ENCODE measurements at regions not wholly inside any gene's neighbourhood (a gene's known extent, or its start where the extent isn't known, plus 50 kb on each side); places are given as distances from the start of the nearest gene placed in this dataset.

DNA sequence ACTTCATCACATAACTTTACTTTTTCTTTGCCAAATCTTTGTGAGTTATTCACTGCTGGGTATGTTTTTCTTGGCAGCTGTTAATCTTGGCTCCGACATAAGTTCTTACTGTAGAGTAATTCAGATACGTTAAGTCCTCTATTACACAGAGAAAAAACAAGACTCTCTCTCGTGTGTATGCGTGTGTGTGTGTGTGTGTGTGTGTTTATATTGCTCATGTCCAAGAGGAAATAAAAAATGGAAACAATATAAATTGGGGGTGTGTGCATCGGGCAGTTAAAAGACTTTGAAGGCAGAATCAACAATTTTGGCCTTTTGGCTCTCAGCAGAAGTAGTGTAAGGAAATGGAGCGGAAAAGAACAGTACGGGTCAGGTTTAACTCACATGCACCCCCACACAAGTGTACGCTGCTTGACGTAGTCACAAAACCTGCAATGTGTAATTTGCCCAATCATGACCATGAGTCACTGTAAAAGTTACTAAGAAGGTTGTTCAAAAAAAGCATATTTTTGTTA, 67.2 kb upstream of the IFNE start:
- H3K36me3 ChIP-seq (ENCODE audit: control insufficient read depth, insufficient read depth, low read length): no peaks in the 10 kb centered on the region
- peak; percentile 62 for DNase-seq (ENCODE audit: low read depth)
- no peaks in the 10 kb centered on the region for H3K27me3 ChIP-seq (ENCODE audit: control insufficient read depth, insufficient read depth, low read length)
- no peak overlapping the region for H3K4me3 ChIP-seq (ENCODE audit: low read depth, low read length)
- TF ChIP-seq CTCF (IDR thresholded peaks at IDR 0.05; ENCODE audit: insufficient read depth, low read length, poor library complexity, severe bottlenecking): no peak

DNA sequence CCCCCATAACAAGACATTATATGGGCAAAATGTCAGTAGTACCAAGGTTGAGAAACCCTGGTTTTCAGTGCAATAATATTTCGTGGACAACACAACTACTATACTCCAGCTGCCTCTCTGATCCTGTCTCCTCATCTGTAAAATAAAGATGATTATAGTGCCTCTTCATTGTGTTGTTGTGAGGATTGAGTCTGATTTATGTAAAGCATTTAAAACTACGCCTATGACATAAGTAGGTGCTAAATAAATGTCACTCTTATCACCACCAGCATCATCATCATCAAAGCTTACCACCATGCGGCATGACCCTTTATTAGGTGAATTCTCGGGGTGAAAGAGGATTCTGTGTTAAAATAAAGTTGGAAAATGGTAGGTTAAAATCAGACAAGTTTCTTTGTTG, 67.8 kb upstream of the IFNE start:
- no peak for TF ChIP-seq CTCF (IDR thresholded peaks at IDR 0.05; ENCODE audit: insufficient read depth, low read length, poor library complexity, severe bottlenecking)
- no peak for DNase-seq (ENCODE audit: low read depth)
- H3K4me3 ChIP-seq (ENCODE audit: low read depth, low read length): no peak overlapping the region
- H3K27me3 ChIP-seq (ENCODE audit: control insufficient read depth, insufficient read depth, low read length): no peaks in the 10 kb centered on the region
- no peaks in the 10 kb centered on the region for H3K36me3 ChIP-seq (ENCODE audit: control insufficient read depth, insufficient read depth, low read length)

GRCh38 chr9:21550392-21550791, 68.3 kb upstream of the IFNE start:
- Histone ChIP-seq H3K36me3 (ENCODE audit: control insufficient read depth, insufficient read depth, low read length) (no peaks in the 10 kb centered on the region), H3K4me3 (ENCODE audit: low read depth, low read length) (no peak overlapping the region), H3K27me3 (ENCODE audit: control insufficient read depth, insufficient read depth, low read length) (no peaks in the 10 kb centered on the region)
- no peak for DNase-seq (ENCODE audit: low read depth)
- TF ChIP-seq CTCF (IDR thresholded peaks at IDR 0.05; ENCODE audit: insufficient read depth, low read length, poor library complexity, severe bottlenecking): no peak

- no peak for TF ChIP-seq CTCF (IDR thresholded peaks at IDR 0.05; ENCODE audit: insufficient read depth, low read length, poor library complexity, severe bottlenecking)
- no peak overlapping the region for H3K4me3 ChIP-seq (ENCODE audit: low read depth, low read length)
- H3K36me3 ChIP-seq (ENCODE audit: control insufficient read depth, insufficient read depth, low read length): no peaks in the 10 kb centered on the region
- no peak for DNase-seq (ENCODE audit: low read depth)
- no peaks in the 10 kb centered on the region for H3K27me3 ChIP-seq (ENCODE audit: control insufficient read depth, insufficient read depth, low read length)
Measured at GRCh38 chr9:21551401-21551800, 69.3 kb upstream of the IFNE start.

DNA sequence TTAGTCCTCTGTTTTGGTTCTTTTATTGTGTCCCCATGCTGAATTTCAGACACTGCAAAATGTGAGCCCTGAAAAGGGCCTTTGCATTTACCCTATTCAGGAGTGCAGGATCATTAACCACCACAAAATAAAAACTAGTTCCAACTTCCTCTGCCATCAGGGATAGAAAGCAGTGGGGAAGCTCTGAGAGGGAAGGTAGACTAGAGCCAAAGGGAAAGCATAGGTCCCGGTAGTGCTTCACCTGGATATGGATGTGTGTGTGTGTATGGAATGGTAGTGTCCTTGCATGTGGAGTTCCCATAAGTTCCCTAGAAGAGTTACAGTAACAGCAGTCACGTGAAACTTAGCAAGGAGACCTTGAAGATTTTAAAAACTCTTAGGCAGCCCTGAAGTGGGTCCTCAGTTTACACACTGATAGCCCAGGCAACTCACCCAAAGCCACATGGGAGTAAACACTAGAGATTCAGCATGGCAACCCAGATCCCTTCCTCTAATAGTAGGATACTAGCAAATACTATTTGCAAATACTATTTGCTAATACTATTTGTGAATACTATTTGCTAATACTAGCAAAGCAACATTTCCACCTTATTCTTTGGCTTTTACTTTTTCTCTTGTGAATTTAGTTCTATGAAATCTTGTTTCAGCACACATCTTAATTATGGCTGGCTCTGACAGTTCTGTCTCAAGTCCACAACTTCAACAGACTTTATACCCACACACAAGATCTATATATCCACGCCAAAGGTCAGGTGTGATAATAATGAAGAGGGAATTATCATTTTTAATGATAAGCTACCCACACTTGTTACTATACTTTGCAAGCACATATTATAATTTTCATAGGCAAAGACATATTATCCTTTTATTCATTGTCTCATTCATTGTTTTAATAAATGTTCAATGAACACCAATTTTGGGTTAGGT, 70.4 kb upstream of the IFNE start:
- no peak overlapping the region for H3K4me3 ChIP-seq (ENCODE audit: low read depth, low read length)
- H3K27me3 ChIP-seq (ENCODE audit: control insufficient read depth, insufficient read depth, low read length): no peaks in the 10 kb centered on the region
- no peak for TF ChIP-seq CTCF (IDR thresholded peaks at IDR 0.05; ENCODE audit: insufficient read depth, low read length, poor library complexity, severe bottlenecking)
- H3K36me3 ChIP-seq (ENCODE audit: control insufficient read depth, insufficient read depth, low read length): no peaks in the 10 kb centered on the region
- no peak for DNase-seq (ENCODE audit: low read depth)
